UCSD-AML1 (cell line): ENCODE measurements at regions not wholly inside any gene's neighbourhood (a gene's known extent, or its start where the extent isn't known, plus 50 kb on each side); places are given as distances from the start of the nearest gene placed in this dataset.

Experiments used
- DNase-seq: peaks from one replicate; lab custom pipeline; 2025; ENCODE audit not compliant: unreplicated experiment; lab: John Stamatoyannopoulos, UW

DNA sequence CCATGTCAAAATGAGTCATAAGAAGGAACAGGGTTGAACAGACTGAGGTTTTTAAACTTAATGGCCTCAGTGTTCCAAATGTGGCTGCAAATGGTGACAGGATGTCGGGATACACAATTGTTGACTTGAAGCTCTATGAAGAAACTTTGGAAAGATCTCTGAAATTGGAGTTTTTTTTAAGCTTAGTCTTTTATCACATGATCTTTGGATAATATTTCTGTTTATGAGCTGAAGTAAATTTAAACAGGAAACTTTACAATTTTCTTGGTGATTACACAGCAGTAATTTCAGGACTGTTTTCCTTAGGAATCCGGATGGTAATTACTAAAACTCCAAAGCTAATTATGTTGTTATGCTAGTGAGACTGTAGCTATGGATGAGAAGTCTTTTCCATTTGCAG, 199.1 kb upstream of the NRXN1 start:
- DNase-seq: no peak

DNA sequence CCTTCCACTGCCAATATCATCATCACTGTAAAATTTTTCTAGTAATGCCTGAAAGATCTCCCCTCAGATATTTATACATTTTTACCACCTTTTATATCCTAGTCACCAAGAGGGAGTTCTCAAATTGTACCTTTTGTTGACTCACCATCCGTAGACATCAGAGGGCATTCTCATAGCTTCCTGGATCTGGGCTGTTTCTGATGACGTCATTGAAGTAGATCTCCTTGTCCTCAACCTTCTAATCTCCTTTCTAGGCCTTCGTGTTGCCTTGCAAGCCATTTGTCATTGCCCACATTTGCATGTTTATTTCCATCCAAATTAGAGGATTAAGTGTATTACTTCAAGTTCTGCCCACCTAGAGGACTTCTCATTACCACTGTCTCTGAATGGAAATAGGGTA, 193.4 kb upstream of the NRXN1 start:
- no peak for DNase-seq

DNA sequence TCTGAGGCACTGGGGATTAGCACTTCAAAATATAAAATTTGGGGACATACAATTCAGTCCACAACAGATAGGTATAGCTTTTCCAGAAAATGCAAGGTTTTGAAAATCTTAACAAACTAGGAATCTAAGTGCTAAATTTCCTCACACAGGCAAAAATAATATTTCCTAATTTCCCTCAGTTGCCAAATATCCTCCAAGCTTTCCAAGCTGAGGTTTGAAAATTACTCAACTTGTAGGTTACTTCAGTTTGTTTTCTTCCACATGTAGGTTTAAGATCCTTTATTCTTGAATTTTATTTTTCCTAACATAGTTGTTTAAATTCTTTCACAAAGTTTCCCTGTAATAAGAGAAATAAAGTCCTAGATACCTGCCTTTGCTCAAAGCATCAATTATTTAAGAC, 192.9 kb upstream of the NRXN1 start:
- no peak for DNase-seq

DNA sequence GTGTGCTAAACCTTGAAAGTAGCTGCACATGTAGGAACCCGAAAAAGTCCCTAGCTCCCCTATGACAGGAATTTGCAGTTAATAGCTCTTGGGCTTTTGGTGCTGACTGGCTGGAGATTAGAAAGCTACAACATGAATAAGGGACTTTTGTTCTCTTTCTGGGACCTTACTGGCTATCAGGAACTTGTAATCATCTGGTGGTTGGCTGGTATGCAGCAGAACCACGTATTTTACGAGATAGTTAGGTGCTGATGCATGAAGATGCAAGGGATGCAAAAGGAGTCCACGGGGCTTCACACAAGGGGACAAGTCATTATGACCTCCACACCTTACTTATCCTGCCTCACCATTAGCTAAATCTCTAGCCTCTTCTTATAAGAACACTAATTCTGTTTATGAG, 190.2 kb upstream of the NRXN1 start:
- no peak for DNase-seq

DNA sequence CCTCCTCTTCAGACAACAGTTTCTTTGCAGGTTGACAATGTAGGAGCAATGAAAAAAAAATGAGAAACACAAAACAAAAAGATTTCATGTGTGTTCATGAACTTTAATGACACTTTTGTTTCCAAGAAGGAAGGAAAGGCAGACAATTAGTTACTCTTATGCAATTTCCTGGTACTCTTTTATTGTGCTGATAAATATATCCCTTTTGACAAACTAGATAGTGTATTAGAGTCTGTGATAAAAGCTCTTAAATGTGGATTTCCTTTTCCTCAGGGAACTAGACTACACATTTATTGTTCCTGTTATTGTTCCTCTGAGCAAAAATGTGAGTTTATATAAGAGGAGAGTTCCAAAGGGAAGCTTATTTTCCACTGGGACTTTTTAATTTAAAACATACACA, 188.7 kb upstream of the NRXN1 start:
- no peak for DNase-seq

DNA sequence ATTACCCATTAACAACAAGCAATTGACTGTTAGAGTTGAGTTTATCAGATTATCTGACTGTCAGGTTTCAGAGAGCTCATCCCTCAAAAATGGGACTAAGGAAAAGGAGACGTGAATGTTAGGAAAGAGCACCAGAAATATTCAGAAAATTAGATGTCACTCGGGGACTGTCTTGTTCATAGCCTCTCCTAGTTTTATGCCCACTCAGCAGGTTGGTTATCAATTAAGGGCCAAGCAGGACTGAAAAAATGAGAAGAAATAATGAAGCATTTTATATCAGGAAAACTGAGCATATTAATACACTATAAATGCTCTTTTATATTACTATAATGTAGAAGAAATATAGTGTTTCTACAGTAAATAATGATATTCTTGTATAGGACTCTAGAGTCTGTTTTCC, 188.1 kb upstream of the NRXN1 start:
- no peak for DNase-seq

DNA sequence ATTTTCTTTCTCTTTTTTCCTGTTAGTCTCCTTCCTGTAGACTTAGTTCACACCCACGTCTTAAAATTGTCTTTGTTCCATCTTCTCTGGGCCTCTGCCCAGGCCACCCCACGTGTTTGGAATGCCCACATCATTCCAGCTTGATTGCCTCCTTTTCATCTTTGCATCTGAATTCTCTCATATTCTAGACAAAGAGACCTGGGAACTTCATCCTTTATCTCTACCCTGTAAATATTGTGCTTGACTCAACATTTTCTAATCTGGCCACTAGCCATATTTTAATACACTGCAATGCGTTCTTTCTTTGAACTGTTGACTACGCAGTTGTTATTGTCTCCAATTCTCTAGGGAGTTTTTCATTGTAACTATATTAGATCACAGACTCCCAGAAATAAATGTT, 187.5 kb upstream of the NRXN1 start:
- no peak for DNase-seq

DNA sequence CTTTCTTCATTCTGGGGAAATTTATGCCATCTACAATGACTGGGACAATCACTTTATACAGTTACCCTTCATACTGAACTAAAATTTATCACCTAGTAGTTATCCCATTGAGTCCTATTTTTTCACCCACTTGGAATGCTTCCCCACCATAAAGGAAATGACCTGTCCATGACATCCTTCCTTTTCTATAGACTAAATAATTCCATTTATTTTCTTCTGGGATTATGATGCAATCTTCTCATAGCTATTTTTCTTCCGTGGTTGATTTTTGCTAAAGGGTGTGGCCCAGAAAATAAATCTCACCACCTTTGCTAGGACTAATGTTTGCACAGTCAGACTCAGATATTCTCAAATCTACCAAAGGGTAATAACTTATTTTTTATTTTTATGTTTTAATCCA, 186.1 kb upstream of the NRXN1 start:
- no peak for DNase-seq

DNA sequence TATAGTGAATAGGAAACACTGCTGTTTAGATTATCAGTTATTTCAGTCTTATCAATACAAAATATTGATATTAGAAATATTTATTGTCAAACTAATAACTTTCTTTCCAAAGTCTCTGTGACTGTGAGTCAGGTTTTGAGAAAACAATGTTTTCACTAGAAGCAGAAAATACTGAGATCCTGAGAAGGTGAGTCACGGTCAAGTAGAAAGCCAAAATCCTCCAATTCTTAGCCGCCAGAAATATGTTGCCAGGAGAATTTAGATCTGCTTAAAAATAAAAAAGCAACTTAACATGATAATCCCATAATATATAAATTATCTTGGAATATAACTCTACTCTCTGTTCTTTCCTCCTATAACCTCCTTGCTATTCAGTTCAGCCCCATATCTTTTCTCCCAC, 181.9 kb upstream of the NRXN1 start:
- no peak for DNase-seq

DNA sequence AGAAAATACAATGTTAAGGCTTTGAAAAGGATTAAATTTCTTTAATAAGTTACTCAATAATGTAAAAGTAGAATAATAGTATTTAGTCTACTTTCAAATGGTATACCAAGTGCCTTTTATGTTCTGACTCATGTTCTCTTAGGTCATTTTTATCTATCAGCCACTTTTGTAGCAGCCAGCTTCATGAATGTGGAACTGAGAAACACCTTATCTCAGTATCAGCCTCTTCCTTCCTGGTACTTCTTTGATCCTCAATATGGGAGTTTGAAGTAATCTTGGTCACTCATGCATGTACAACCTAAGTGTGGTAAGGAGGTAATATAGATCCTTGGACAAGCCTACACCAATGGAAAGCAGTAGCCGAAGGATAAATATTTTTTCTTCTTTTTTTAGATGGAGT, 180.4 kb upstream of the NRXN1 start:
- no peak for DNase-seq

DNA sequence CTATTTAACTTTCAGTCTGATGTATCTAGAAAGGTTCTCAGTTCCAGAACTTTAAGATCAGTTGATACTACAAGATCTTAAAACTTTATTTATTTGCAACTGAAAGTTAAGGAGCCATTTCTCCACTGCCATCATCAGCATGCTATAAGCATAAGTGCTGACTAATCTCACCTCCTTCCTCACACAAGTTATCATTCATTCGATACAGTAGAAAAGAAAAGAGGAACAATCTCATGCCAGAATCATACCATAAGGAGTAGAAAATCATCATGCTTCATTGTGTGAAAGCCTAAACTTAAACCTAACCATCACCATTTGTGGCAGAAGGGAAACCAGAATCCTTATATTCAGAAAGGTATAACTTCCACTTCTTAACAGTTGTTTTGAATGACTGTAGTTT, 176.6 kb upstream of the NRXN1 start:
- no peak for DNase-seq

DNA sequence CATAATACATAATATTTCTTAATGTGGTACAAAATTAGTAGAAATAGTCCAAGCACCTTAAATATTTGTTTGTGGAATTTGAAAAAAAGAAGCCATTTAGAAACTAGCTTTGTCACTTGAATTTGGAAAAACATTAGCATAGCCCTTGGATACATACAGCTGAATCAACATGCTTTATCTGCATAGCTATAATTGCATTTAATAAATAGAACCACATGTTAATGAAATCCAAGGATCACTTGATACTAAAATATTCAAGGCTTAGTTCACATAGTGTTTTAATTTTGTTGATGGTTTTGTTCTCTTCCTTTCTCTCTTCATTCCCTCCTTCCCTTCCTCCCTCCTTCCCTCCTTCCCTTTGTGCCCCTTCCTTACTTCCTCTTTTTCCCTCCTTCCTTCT, 169.4 kb upstream of the NRXN1 start:
- no peak for DNase-seq

DNA sequence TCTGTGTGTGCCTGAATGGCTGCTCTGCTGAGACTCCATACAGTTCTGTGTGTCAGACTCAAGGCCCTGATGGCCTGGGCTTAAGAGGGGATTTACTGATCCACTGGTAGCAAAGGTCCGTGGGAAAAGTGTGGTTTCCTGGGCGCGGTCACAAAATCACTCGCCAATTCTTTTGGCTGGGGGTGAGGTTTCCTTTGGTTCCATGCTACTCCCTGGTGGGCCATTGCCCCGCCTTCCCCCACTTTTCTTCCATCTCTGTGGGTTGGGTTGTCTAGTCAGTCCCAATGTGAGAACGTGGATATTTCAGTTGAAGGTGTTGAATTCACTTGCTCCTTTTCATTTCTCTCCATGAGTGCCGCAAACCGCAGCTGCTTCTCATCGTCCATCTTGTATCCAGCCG, 162.7 kb upstream of the NRXN1 start:
- no peak for DNase-seq

DNA sequence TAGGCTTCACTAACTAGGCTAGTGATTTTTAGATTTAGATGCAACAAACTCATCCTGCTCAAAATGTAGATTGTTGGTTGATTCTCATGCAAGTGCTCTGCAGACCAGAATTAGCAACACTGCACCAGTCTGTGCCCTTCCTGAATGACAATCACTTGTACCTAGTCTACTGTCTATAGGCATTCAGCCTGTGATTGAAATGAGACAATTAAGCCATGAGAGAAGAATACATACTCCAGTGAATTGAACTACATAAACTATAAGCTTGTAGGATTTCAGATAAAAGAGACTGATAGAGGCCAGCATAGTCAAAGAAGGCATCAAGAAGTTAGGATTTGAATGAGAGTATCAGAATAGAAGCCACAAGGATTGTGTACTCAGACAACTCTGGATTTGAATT, 138.3 kb upstream of the NRXN1 start:
- no peak for DNase-seq

DNA sequence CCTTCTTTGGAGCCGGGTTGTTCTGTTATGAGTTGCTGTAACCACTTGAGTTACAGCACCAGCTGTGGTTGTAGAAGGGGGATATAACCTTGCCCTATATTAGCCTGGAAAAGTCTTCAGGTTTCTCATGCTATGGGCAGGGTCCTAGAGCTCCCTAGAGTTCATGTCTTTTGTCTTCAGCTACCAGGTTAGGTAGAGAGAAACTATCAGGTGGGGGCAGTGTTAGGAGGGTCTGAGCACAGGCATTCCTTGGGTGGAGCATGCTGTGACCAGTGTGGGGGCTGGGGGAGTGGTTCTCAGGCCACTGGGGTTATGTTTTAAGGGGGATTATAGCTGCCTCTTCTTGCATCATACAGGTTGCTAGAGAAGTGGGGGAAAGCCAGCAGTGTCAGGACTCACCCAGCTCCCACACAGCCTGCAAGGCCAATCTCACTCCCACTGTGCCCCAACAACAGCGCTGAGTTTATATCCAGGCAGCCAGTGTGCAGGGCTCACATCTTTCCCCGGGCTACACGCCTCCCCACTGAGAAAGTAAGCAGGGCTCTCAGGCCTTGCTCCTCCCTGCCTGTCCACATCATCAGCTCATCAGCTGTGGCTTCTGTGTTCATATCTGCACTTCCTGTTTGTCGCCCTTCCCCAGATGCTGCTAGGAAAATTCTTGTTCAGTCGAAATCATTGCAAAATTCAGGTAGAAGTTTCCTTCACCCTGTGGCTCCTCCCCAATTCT, 133.8 kb upstream of the NRXN1 start:
- DNase-seq: no peak

DNA sequence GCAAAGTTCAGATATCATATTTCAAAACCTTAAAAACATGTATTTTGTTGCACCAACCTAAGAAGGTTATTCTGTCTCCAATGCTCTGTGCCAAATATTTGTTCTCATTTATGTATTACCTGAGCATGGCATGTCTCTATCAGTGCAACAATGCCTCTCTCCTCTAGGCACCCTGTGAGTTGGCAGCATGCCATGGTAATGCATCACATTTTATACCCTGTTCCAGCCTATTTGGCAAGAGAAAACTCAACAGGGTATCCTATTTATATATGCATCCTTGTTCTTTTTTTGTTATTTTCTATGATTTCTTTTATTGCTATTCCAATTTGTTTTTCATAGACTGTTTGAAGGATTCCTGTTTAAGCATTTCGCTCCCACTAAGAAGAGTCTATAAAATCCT, 126.3 kb upstream of the NRXN1 start:
- no peak for DNase-seq

DNA sequence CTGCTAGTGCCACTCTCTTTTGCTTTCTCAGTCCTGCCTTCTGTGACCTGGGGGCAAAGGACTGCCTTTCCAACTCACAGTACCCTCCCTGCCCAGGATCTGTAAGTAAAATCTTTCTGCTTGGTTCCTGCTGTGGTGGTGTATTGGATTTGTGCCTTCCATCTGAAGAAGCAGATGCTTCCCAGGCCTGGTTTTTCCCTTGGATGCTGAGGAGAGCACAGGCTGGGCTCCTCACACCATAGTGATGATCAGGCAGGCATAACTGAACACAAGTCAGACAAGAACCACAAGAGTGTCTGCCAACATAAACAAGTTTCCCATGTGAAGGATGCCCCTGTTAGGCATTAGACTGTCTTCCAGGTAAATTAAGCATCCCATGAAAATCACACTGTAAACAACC, 121.3 kb upstream of the NRXN1 start:
- DNase-seq: no peak

DNA sequence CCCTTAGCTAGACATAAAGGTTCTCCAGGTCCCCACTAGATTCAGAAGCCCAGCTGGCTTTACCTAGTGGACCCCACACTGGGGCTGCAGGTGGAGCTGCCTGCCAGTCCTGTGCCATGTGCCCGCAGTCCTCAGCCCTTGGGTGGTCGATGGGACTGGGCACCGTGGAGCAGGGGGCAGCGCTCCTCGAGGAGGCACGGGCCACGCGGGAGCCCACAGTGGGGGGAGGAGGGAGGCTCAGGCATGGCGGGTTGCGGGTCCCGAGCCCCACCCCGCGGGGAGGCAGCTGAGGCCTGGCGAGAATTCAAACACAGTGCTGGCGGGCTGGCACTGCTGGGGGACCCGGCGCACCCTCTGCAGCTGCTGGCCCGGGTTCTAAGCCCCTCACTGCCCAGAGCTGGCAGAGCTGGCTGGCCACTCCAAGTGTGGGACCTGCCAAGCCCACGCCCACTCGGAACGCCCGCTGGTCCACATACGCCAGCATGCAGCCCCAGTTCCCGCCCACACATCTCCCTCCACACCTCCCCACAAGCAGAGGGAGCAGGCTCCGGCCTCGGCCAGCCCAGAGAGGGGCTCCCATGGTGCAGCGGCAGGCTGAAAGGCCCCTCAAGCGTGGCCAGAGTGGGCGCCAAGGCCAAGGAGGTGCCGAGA, 119.7 kb upstream of the NRXN1 start:
- no peak for DNase-seq

DNA sequence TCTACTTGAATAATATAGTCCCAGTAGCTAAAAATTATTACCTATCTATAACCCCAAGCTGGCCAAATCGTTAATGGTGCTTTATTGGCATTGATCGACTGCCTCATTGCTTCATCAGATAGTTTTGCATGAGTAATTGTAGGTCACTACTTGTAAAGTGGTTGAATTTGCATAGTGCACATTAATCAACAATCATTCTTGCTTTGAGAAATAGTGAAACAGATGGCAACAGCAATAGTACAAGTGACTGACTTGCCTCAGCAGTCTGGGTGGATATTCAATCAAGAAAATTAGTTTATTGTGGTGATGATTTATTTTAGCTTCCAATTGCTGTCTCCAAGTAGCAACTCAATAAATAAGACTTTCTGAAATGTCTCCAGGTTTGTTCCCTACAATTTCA, 117.8 kb upstream of the NRXN1 start:
- no peak for DNase-seq

DNA sequence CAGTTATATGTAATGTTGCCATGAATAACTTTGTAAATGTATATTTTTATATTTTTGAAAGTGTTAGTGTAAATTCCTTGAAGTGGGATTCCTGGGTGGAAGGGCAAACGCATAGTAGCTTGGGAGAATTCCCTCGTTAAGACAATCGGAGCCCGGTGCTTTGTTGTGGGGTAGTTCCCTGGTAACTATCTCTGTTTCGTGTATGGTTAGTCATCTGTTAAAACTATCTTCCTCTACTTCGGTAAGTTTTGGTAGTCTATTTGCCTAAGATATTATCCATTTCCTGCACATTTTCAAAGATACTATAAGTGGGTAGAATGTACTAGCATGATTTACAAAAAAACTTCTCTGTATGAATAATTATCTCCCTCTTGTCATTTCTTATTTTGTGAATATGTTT, 113.8 kb upstream of the NRXN1 start:
- DNase-seq: peak; percentile 1

DNA sequence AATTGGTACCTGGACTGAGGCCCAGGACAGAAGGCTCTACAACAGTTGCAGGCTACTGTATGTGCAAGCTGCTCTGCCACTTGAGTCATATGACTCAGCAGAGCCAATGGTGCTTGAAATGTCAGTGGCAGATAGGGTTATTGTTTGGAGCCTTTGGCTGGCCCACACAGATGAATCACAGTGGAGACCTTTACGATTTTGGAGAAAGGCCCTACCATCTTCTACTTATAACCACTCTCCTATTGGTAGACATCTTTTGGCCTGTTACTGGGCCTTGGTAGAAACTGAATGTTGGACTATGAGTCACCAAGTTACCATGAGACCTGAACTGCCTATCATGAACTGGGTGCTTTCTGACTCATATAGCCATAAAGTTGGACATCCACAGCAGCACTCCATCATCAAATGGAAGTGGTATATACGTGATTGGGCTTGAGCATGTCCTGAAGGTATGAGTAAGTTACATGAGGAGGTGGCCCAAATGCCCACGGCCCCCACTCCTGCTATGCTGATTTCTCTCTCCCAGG, 88.9 kb upstream of the NRXN1 start:
- DNase-seq: no peak

DNA sequence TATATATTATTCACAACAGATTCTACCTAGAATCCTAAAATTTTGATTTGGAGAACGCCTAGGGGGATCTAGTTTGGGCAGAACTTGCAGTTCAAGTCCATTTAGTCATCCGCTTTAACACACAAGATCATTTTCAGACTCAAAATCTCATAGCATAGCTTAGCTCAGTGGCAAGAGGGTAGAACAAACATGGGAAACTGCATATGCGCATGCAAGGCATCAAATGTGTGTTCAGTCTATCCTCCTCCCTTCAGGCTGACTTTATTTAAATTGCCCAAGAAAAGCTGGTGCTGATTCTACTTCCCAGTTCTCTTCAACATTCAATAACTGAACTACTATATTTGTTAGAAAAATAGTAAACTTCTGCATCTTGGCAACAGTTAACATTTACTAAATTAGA, 79.6 kb upstream of the NRXN1 start:
- no peak for DNase-seq

DNA sequence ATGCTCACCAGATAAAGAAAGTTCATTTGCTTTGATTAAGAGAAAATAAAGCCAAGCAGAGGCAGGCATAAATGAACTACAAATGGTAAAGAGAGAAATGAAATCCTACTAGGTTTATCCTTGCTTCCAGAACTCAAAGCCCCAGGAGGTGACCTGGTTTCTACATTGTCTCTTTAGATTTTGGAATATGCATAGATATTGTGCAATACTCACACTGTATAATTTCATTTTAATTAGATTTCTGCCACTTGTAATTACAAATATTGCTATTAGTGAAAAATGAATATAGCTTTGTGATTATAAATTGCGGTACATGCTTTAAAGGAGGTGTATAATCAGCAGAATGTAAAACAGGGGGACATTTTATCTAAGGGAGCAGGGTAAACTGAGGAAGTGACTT, 76.9 kb upstream of the NRXN1 start:
- DNase-seq: no peak
